OCI-LY3 (cell line): ENCODE measurements at regions not wholly inside any gene's neighbourhood (a gene's known extent, or its start where the extent isn't known, plus 50 kb on each side); places are given as distances from the start of the nearest gene placed in this dataset.

Experiments
- CTCF ChIP-seq: fragments of 200-600, 300-600 bp; sonication (generic); IDR thresholded peaks from 2 replicates; pipeline ENCODE4 v1.5.1; 2014; ENCODE audit warnings: antibody characterized with exemption, low read length, low read depth
- EZH2phosphoT487 ChIP-seq: fragments of 200-600 bp; shearing (Covaris generic); IDR thresholded peaks from 2 replicates; pipeline ENCODE4 v1.6.1; 2018; ENCODE audit warnings: antibody characterized with exemption, mixed run types, low read depth

GRCh38 chr2:204431529-204431928 lies 113.7 kb upstream of the PARD3B start:
- no peak for TF ChIP-seq CTCF
- no peak for TF ChIP-seq EZH2phosphoT487
